ENCODE measurements at regions not wholly inside any gene's neighbourhood (a gene's known extent, or its start where the extent isn't known, plus 50 kb on each side); places are given as distances from the start of the nearest gene placed in this dataset.

DNA sequence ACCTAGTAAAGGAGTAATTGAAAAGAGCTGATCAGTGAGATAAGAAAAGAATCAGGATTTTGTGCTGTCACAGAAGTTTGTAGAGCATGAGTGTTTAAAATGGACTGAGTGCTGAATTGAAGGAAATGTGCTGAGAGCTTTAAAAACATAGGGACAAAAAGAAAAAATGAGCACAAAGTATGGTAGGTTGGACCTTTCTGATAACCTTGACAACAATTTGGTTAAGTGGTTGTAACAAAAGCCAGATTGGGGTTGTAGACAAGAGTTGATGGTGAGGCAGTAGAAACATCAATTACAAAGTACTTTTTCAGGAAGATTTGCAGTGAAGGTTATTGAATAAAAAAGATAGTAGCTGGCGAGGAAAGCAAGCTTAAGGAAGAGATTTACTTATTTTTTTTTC is 674.7 kb upstream of the KIF2B start:
- CTCF ChIA-PET = interaction anchor here (0.9 to 1.3 kb wide), 3 partner anchors 10 to 115 kb away, joined by 3 to 4 read pairs (median 3); no protein-coding TSS in a partner anchor
- no peak for FAIRE-seq
- POLR2A ChIA-PET = no interaction called here

More for the DNA sequence above, 674.7 kb upstream of the KIF2B start:
- H3K36me3 ChIP-seq (ENCODE audit: control insufficient read depth in 2 of 2, extremely low read depth in 1 of 2, insufficient read depth in 2 of 2, low read length in 2 of 2) = no peaks in the 10 kb centered on the region
- H3K79me2 ChIP-seq (ENCODE audit: control insufficient read depth, insufficient read depth, low read length) = no peaks in the 10 kb centered on the region
- no peaks in the 10 kb centered on the region for H3K27me3 ChIP-seq (ENCODE audit: control insufficient read depth in 2 of 2, insufficient read depth in 2 of 2, low read length in 2 of 2)
- no peak for TF ChIP-seq POLR2AphosphoS5 (IDR thresholded peaks at IDR 0.05; ENCODE audit: insufficient read depth, low read depth, low read length)
- TF ChIP-seq EZH2 (IDR thresholded peaks at IDR 0.05; ENCODE audit: borderline replicate concordance, low read depth, low read length, severe bottlenecking) = no peak
- TF ChIP-seq, protein P1, sequence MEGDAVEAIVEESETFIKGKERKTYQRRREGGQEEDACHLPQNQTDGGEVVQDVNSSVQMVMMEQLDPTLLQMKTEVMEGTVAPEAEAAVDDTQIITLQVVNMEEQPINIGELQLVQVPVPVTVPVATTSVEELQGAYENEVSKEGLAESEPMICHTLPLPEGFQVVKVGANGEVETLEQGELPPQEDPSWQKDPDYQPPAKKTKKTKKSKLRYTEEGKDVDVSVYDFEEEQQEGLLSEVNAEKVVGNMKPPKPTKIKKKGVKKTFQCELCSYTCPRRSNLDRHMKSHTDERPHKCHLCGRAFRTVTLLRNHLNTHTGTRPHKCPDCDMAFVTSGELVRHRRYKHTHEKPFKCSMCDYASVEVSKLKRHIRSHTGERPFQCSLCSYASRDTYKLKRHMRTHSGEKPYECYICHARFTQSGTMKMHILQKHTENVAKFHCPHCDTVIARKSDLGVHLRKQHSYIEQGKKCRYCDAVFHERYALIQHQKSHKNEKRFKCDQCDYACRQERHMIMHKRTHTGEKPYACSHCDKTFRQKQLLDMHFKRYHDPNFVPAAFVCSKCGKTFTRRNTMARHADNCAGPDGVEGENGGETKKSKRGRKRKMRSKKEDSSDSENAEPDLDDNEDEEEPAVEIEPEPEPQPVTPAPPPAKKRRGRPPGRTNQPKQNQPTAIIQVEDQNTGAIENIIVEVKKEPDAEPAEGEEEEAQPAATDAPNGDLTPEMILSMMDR (IDR thresholded peaks at IDR 0.05; ENCODE audit: extremely low read depth in 1 of 2, insufficient read depth in 1 of 2, low read depth in 1 of 2, low read length in 2 of 2) = no peak
- TF ChIP-seq FOS (IDR thresholded peaks at IDR 0.05; ENCODE audit: borderline replicate concordance, insufficient read depth, low read length) = no peak
- TF ChIP-seq GATA2 (IDR thresholded peaks at IDR 0.05; ENCODE audit: insufficient read depth, insufficient read length, low read depth, low read length) = no peak
- TF ChIP-seq, protein P2, sequence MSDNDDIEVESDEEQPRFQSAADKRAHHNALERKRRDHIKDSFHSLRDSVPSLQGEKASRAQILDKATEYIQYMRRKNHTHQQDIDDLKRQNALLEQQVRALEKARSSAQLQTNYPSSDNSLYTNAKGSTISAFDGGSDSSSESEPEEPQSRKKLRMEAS (IDR thresholded peaks at IDR 0.05; ENCODE audit: insufficient read depth, insufficient read length) = no peak
- no peak for TF ChIP-seq MYC (IDR thresholded peaks at IDR 0.05; ENCODE audit: low read depth, low read length)
- TF ChIP-seq JUN (IDR thresholded peaks at IDR 0.05; ENCODE audit: borderline replicate concordance, insufficient read depth, insufficient read length, low read depth) = no peak
- TF ChIP-seq POLR2A (IDR thresholded peaks at IDR 0.05; ENCODE audit: low read depth, low read length) = no peak
- no peaks in the 10 kb centered on the region for H4K20me1 ChIP-seq (replicated peaks; ENCODE audit: control insufficient read depth, extremely low read depth, insufficient read depth, low read length)
- H3K9ac ChIP-seq (replicated peaks; ENCODE audit: extremely low read depth, insufficient read depth, low read length) = no peak overlapping the region
- DNase-seq (ENCODE audit: low read depth, low spot score) = no peak
- H3K4me1 ChIP-seq (ENCODE audit: control insufficient read depth, extremely low read depth, insufficient read depth, low read length) = no peaks in the 10 kb centered on the region
- intact Hi-C loops (cut with micrococcal nuclease) = no loop called here
- no peaks in the 10 kb centered on the region for H3K9me1 ChIP-seq (replicated peaks; ENCODE audit: control insufficient read depth, extremely low read depth, insufficient read depth, low read length)
- H2AFZ ChIP-seq (ENCODE audit: low read depth, low read length) = no peak overlapping the region
- no peak overlapping the region for H3K27ac ChIP-seq (ENCODE audit: insufficient read depth, low read depth, low read length)
- no peak overlapping the region for H3K4me3 ChIP-seq (replicated peaks in 1 of 3; ENCODE audit: insufficient read depth in 1 of 3, low read depth in 1 of 3, low read length in 3 of 3)
- no peaks in the 10 kb centered on the region for H3K9me3 ChIP-seq (replicated peaks; ENCODE audit: control insufficient read depth, insufficient read depth, low read length)
- BruUV-seq (replicated peaks) = no TSS peak
- dilution Hi-C loops (cut with MboI; ENCODE audit: extremely low pct_ligation_motif_present, low sequenced_read_pairs) = no loop called here
- H3K4me2 ChIP-seq (ENCODE audit: insufficient read depth, low read length) = no peak overlapping the region
